Mucosa of descending colon (tissue), 3 donors: ENCODE measurements at regions not wholly inside any gene's neighbourhood (a gene's known extent, or its start where the extent isn't known, plus 50 kb on each side); places are given as distances from the start of the nearest gene placed in this dataset.

Source experiments
- ATAC-seq: fragments of 200-7000 bp; cut with Tn5 transposase; one replicate; pipeline ENCODE4 v1.9.1; 2020; ENCODE audit warnings: mild to moderate bottlenecking, moderate library complexity
- DNase-seq, 3 donors: peaks; one replicate each; pipeline ENCODE4 v3.0.0-alpha.2; 2020
- H3K36me3 ChIP-seq: fragments of 200-600 bp; one replicate; pipeline ENCODE4 v1.8.0; 2021; ENCODE audit warnings: low read depth, mild to moderate bottlenecking
- H3K4me1 ChIP-seq: fragments of 200-600 bp; one replicate; pipeline ENCODE4 v1.8.0; 2021; ENCODE audit warnings: low read depth, mild to moderate bottlenecking
- H3K4me3 ChIP-seq: fragments of 200-600 bp; one replicate; pipeline ENCODE4 v1.8.0; 2021; ENCODE audit warnings: mild to moderate bottlenecking
- H3K9me3 ChIP-seq: fragments of 200-600 bp; one replicate; pipeline ENCODE4 v1.8.0; 2021; ENCODE audit warnings: mild to moderate bottlenecking
- CTCF ChIP-seq: fragments of 200-600 bp; IDR thresholded peaks from one replicate; pipeline ENCODE4 v1.8.0; 2022; ENCODE audit warnings: antibody characterized with exemption, mild to moderate bottlenecking
- intact Hi-C, 2 donors: fragments of 100-400 bp; cut with DNase I in 1 of 2; cut with micrococcal nuclease in 1 of 2; formaldehyde crosslinking; loops; one replicate each; pipeline versions ENCODE4 v1.11.0 to v1.11.1; 2022; cut with DNase I, micrococcal nuclease
- donor health status: DM: no; HTN: no; CAD: no; lungs with moderate emphysema.
- donor health status: DM: no; HTN: no; CAD: no.
- donor health status: DM: no; HTN: yes; CAD: no.

GRCh38 chr5:161084115-161084514 is 232.1 kb upstream of the ATP10B start:
- ATAC-seq (no peak), DNase-seq (no peak)
- Histone ChIP-seq H3K4me1 (no peaks in the 10 kb centered on the region), H3K9me3 (no peaks in the 10 kb centered on the region), H3K36me3 (no peaks in the 10 kb centered on the region), H3K4me3 (no peak overlapping the region)
- TF ChIP-seq CTCF: no peak
- intact Hi-C loops: no loop called here

GRCh38 chr5:161078793-161079192 is 226.8 kb upstream of the ATP10B start:
- no peaks in the 10 kb centered on the region for H3K4me1 ChIP-seq
- intact Hi-C loops: no loop called here
- no peak overlapping the region for H3K4me3 ChIP-seq
- DNase-seq: no peak
- ATAC-seq: no peak
- no peak for TF ChIP-seq CTCF
- no peaks in the 10 kb centered on the region for H3K9me3 ChIP-seq
- H3K36me3 ChIP-seq: no peaks in the 10 kb centered on the region

GRCh38 chr5:161077936-161078545 is 226.0 kb upstream of the ATP10B start:
- ATAC-seq (no peak), DNase-seq (no peak)
- Histone ChIP-seq H3K4me3 (no peak overlapping the region), H3K9me3 (no peaks in the 10 kb centered on the region), H3K36me3 (no peaks in the 10 kb centered on the region), H3K4me1 (no peaks in the 10 kb centered on the region)
- intact Hi-C loops: no loop called here
- TF ChIP-seq CTCF: no peak

GRCh38 chr5:161077496-161077895 is 225.5 kb upstream of the ATP10B start:
- TF ChIP-seq CTCF: no peak
- Histone ChIP-seq H3K4me3 (no peak overlapping the region), H3K9me3 (no peaks in the 10 kb centered on the region), H3K4me1 (no peaks in the 10 kb centered on the region), H3K36me3 (no peaks in the 10 kb centered on the region)
- ATAC-seq: no peak
- intact Hi-C loops: no loop called here
- DNase-seq: no peak

GRCh38 chr5:161064781-161065180 is 212.8 kb upstream of the ATP10B start:
- no peaks in the 10 kb centered on the region for H3K9me3 ChIP-seq
- intact Hi-C loops: no loop called here
- no peaks in the 10 kb centered on the region for H3K36me3 ChIP-seq
- no peak for ATAC-seq
- H3K4me3 ChIP-seq: no peak overlapping the region
- H3K4me1 ChIP-seq: no peaks in the 10 kb centered on the region
- no peak for TF ChIP-seq CTCF
- DNase-seq: no peak

GRCh38 chr5:161064297-161064696 is 212.3 kb upstream of the ATP10B start:
- DNase-seq: no peak

More at GRCh38 chr5:161064297-161064696, 212.3 kb upstream of the ATP10B start:
- TF ChIP-seq CTCF: no peak
- Histone ChIP-seq H3K4me1 (no peaks in the 10 kb centered on the region), H3K9me3 (no peaks in the 10 kb centered on the region), H3K36me3 (no peaks in the 10 kb centered on the region), H3K4me3 (no peak overlapping the region)
- intact Hi-C loops: no loop called here
- no peak for ATAC-seq
